Loucy (cell line): ENCODE measurements at regions not wholly inside any gene's neighbourhood (a gene's known extent, or its start where the extent isn't known, plus 50 kb on each side); places are given as distances from the start of the nearest gene placed in this dataset.

Experiments
- H2AFZ ChIP-seq: fragments of 200-600 bp; sonication (generic); 2 replicates; pipeline ENCODE4 v1.6.0; 2016; ENCODE audit warnings: antibody characterized with exemption, mild to moderate bottlenecking, low read length, moderate library complexity
- H3F3A ChIP-seq: fragments of 200-600 bp; 2 replicates; pipeline ENCODE4 v1.6.0; 2016; ENCODE audit warnings: antibody characterized with exemption, low read depth, mild to moderate bottlenecking
- H3K27me3 ChIP-seq: fragments of 200-600 bp; sonication (generic); 2 replicates; pipeline ENCODE4 v1.6.1; 2014; ENCODE audit warnings: low read length, mild to moderate bottlenecking; ENCODE audit not compliant: insufficient read depth, poor library complexity, severe bottlenecking
- H3K36me3 ChIP-seq: fragments of 200-600 bp; sonication (generic); 2 replicates; pipeline ENCODE4 v1.6.1; 2016; ENCODE audit warnings: low read length; ENCODE audit not compliant: insufficient read depth
- H3K4me1 ChIP-seq: fragments of 200-600 bp; sonication (generic); 2 replicates; pipeline ENCODE4 v1.5.1; 2014; ENCODE audit warnings: low read length, mild to moderate bottlenecking; ENCODE audit not compliant: insufficient read depth, poor library complexity, severe bottlenecking
- H3K4me2 ChIP-seq: fragments of 200-600 bp; sonication (generic); 2 replicates; pipeline ENCODE4 v1.6.0; 2014; ENCODE audit warnings: antibody characterized with exemption, low read length, low read depth, mild to moderate bottlenecking; ENCODE audit not compliant: poor library complexity, severe bottlenecking
- H3K4me3 ChIP-seq: fragments of 200-600 bp; sonication (generic); 2 replicates; pipeline ENCODE4 v1.5.1; 2014; ENCODE audit warnings: low read length, mild to moderate bottlenecking, mixed read lengths; ENCODE audit not compliant: poor library complexity, severe bottlenecking
- H3K79me2 ChIP-seq: fragments of 200-600 bp; sonication (generic); 2 replicates; pipeline ENCODE4 v1.6.1; 2014; ENCODE audit warnings: low read length; ENCODE audit not compliant: insufficient read depth
- H3K9ac ChIP-seq: fragments of 200-600 bp; sonication (generic); 2 replicates; pipeline ENCODE4 v1.6.0; 2014; ENCODE audit warnings: mild to moderate bottlenecking, low read depth, low read length, moderate library complexity; ENCODE audit not compliant: poor library complexity, severe bottlenecking
- H3K9me2 ChIP-seq: fragments of 200-600 bp; sonication (generic); replicated peaks from 2 replicates; pipeline ENCODE4 v1.6.1; 2016; ENCODE audit warnings: low read depth, low read length, mixed read lengths
- H3K9me3 ChIP-seq: fragments of 200-600 bp; sonication (generic); 2 replicates; pipeline ENCODE4 v1.6.1; 2014; ENCODE audit warnings: mild to moderate bottlenecking, antibody characterized with exemption, low read length, low read depth; ENCODE audit not compliant: insufficient read depth
- H4K20me1 ChIP-seq: fragments of 200-600 bp; sonication (generic); 2 replicates; pipeline ENCODE4 v1.6.0; 2014; ENCODE audit warnings: antibody characterized with exemption, low read length, mild to moderate bottlenecking; ENCODE audit not compliant: insufficient read depth, poor library complexity, severe bottlenecking
- EZH2phosphoT487 ChIP-seq: fragments of 200-600 bp; IDR thresholded peaks from 2 replicates; pipeline ENCODE4 v1.6.1; 2018; ENCODE audit warnings: antibody characterized with exemption, mild to moderate bottlenecking, moderate library complexity, borderline replicate concordance
- TF ChIP-seq, protein P1 (sequence below): fragments of 200-600 bp; sonication (generic); conservative IDR thresholded peaks from 2 replicates; pipeline ENCODE4 v1.5.1; 2014; ENCODE audit warnings: mild to moderate bottlenecking, antibody characterized with exemption, low read length

DNA sequence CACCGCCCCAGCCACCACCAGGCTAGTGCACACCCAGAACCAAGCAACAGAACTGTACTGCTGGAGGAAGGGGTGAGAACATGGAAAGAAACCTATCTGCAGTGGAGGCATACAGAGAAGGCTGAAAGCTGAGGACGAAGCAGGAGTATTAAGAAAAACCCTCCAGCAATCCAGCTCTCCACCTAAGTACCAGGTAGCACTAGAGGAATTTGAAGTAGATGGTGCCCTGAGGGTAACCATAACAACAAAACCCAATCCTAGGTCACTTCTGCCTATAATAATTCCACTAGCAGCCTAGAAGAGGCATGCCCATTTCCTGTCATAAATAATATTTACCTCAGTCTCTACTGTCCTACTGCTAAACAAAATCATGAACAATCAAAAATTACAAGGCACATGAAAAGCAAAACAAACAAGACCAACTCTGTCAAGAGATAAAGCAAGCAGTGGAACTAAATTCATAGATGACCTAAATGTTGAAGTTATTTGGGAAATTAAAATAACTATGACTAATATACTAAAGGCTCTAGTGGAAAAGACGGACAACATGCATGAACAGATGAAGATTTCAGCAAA, 51.1 kb downstream of the HYCC1 start:
- no peaks in the 10 kb centered on the region for H4K20me1 ChIP-seq
- no peak overlapping the region for H3K4me3 ChIP-seq
- H3K4me1 ChIP-seq, result peaks cover 13% of the 10 kb centered on the region
- no peaks in the 10 kb centered on the region for H3K27me3 ChIP-seq
- no peaks in the 10 kb centered on the region for H3K9me2 ChIP-seq
- H3K79me2 ChIP-seq, result no peaks in the 10 kb centered on the region
- peaks cover 21% of the 10 kb centered on the region; the same call in 1 of the 2 replicates for H3K36me3 ChIP-seq
- no peak overlapping the region for H3K4me2 ChIP-seq
- no peaks in the 10 kb centered on the region for H3K9me3 ChIP-seq
- no peaks in the 10 kb centered on the region for H3F3A ChIP-seq
- TF ChIP-seq, protein P1, sequence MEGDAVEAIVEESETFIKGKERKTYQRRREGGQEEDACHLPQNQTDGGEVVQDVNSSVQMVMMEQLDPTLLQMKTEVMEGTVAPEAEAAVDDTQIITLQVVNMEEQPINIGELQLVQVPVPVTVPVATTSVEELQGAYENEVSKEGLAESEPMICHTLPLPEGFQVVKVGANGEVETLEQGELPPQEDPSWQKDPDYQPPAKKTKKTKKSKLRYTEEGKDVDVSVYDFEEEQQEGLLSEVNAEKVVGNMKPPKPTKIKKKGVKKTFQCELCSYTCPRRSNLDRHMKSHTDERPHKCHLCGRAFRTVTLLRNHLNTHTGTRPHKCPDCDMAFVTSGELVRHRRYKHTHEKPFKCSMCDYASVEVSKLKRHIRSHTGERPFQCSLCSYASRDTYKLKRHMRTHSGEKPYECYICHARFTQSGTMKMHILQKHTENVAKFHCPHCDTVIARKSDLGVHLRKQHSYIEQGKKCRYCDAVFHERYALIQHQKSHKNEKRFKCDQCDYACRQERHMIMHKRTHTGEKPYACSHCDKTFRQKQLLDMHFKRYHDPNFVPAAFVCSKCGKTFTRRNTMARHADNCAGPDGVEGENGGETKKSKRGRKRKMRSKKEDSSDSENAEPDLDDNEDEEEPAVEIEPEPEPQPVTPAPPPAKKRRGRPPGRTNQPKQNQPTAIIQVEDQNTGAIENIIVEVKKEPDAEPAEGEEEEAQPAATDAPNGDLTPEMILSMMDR, result no peak
- no peak for TF ChIP-seq EZH2phosphoT487
- H3K9ac ChIP-seq, result no peak overlapping the region
- H2AFZ ChIP-seq, result no peak overlapping the region

DNA sequence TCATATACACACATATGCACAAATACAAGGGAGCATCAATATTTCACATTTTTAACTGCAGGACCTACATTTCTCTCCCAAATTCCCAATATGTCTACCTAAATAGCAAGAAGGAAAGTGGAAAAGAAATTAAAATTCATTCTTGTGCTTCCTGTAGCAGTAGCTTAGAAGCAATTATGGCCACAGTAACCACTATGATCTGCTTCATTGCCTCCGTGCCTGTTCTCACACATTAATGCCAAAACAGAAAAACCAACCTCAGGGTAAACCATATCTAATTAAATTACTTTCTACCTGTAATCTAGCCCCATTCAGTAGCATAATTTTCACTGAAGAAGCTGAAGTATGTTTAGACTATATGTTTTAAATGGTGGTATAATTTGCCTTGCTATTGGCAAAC, 55.2 kb downstream of the HYCC1 start:
- no peaks in the 10 kb centered on the region for H3K79me2 ChIP-seq
- no peaks in the 10 kb centered on the region for H3K9me3 ChIP-seq
- no peak overlapping the region for H3K4me3 ChIP-seq
- peak overlapping the region; percentile 3 for H3K4me2 ChIP-seq
- H2AFZ ChIP-seq, result no peak overlapping the region
- no peak overlapping the region for H3K9ac ChIP-seq
- H3F3A ChIP-seq, result no peaks in the 10 kb centered on the region
- H3K4me1 ChIP-seq, result peaks cover 13% of the 10 kb centered on the region
- H3K9me2 ChIP-seq, result no peaks in the 10 kb centered on the region
- H4K20me1 ChIP-seq, result no peaks in the 10 kb centered on the region
- no peaks in the 10 kb centered on the region for H3K27me3 ChIP-seq
- TF ChIP-seq, protein P1, result no peak
- no peak for TF ChIP-seq EZH2phosphoT487
- H3K36me3 ChIP-seq, result peaks cover 16% of the 10 kb centered on the region; the same call in 1 of the 2 replicates

DNA sequence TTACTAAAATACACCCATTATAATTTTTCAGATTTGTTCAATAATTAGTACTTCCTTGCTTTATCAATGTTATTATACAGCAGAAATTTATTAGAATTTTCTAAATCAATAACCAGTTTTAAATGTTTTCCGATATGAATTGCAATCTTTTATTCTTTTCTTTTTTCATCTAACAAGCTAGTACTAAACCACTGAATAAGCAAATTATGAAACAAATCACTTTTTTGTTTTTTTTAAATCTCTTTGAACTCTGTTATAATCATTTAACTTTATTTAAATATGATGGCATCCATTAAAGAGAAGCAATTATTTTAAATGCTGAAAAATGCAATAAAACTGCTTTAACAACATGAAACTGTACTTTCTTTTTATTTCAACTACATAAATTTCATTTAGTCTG, 59.7 kb downstream of the HYCC1 start:
- peaks cover 3% of the 10 kb centered on the region for H3K36me3 ChIP-seq
- H3K4me2 ChIP-seq, result no peak overlapping the region
- H3K9ac ChIP-seq, result no peak overlapping the region
- no peaks in the 10 kb centered on the region for H3K79me2 ChIP-seq
- no peak overlapping the region for H2AFZ ChIP-seq
- no peaks in the 10 kb centered on the region for H3K27me3 ChIP-seq
- H3K9me3 ChIP-seq, result no peaks in the 10 kb centered on the region
- TF ChIP-seq, protein P1, result no peak
- TF ChIP-seq EZH2phosphoT487, result no peak
- no peaks in the 10 kb centered on the region for H4K20me1 ChIP-seq
- H3F3A ChIP-seq, result no peaks in the 10 kb centered on the region
- no peaks in the 10 kb centered on the region for H3K9me2 ChIP-seq
- peaks cover 12% of the 10 kb centered on the region for H3K4me1 ChIP-seq
- H3K4me3 ChIP-seq, result no peak overlapping the region
